Astrocyte (in vitro differentiated cells and primary cell): ENCODE measurements at regions not wholly inside any gene's neighbourhood (a gene's known extent, or its start where the extent isn't known, plus 50 kb on each side); places are given as distances from the start of the nearest gene placed in this dataset.

Experiments used
- EZH2 ChIP-seq: IDR thresholded peaks from 2 replicates; pipeline ENCODE4 v1.6.1; 2012; ENCODE audit warnings: mild to moderate bottlenecking, low read length, inconsistent platforms; ENCODE audit not compliant: insufficient read depth
- TF ChIP-seq, protein P1 (sequence below): IDR thresholded peaks from 2 replicates; pipeline ENCODE4 v1.5.1; 2011; ENCODE audit warnings: low read depth, mild to moderate bottlenecking, inconsistent platforms, low read length, moderate library complexity; ENCODE audit not compliant: insufficient read depth

GRCh38 chrY:19207048-19207447 is 433.5 kb upstream of the HSFY2 start:
- TF ChIP-seq, protein P1, sequence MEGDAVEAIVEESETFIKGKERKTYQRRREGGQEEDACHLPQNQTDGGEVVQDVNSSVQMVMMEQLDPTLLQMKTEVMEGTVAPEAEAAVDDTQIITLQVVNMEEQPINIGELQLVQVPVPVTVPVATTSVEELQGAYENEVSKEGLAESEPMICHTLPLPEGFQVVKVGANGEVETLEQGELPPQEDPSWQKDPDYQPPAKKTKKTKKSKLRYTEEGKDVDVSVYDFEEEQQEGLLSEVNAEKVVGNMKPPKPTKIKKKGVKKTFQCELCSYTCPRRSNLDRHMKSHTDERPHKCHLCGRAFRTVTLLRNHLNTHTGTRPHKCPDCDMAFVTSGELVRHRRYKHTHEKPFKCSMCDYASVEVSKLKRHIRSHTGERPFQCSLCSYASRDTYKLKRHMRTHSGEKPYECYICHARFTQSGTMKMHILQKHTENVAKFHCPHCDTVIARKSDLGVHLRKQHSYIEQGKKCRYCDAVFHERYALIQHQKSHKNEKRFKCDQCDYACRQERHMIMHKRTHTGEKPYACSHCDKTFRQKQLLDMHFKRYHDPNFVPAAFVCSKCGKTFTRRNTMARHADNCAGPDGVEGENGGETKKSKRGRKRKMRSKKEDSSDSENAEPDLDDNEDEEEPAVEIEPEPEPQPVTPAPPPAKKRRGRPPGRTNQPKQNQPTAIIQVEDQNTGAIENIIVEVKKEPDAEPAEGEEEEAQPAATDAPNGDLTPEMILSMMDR: no peak
- no peak for TF ChIP-seq EZH2
